AG09309 (cell line): ENCODE measurements at regions not wholly inside any gene's neighbourhood (a gene's known extent, or its start where the extent isn't known, plus 50 kb on each side); places are given as distances from the start of the nearest gene placed in this dataset.

Experiments used
- DNase-seq: peaks from one replicate; pipeline ENCODE4 v3.0.0-alpha.2; 2010; ENCODE audit warnings: low read depth
- H3K4me3 ChIP-seq: 2 replicates; pipeline ENCODE4 v1.5.1; 2011; ENCODE audit warnings: mild to moderate bottlenecking, low read depth, low read length, moderate library complexity; ENCODE audit not compliant: control insufficient read depth
- TF ChIP-seq, protein P1 (sequence below): IDR thresholded peaks from 2 replicates; pipeline ENCODE4 v1.5.1; 2011; ENCODE audit warnings: mild to moderate bottlenecking, low read depth, low read length, inconsistent platforms; ENCODE audit not compliant: insufficient read depth, control insufficient read depth; ENCODE audit errors: missing control alignments

DNA sequence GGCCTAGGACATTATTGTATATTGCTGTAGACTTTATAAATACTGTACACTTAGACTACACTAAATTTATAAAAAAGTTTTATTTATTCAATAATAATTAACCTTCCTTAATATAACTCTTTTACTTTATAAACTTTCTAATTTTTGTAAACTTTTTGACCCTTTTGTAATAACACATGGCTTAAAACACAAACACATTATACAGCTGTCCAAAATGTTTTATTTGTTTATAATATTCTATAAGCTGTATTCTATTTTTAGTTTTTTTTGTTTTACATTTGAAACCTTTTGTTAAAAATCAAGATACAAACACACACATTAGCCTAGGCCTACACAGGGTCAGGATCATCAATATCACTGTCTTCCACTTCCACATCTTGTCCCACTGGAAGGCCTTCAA, 190.0 kb downstream of the BMP4 start:
- TF ChIP-seq, protein P1, sequence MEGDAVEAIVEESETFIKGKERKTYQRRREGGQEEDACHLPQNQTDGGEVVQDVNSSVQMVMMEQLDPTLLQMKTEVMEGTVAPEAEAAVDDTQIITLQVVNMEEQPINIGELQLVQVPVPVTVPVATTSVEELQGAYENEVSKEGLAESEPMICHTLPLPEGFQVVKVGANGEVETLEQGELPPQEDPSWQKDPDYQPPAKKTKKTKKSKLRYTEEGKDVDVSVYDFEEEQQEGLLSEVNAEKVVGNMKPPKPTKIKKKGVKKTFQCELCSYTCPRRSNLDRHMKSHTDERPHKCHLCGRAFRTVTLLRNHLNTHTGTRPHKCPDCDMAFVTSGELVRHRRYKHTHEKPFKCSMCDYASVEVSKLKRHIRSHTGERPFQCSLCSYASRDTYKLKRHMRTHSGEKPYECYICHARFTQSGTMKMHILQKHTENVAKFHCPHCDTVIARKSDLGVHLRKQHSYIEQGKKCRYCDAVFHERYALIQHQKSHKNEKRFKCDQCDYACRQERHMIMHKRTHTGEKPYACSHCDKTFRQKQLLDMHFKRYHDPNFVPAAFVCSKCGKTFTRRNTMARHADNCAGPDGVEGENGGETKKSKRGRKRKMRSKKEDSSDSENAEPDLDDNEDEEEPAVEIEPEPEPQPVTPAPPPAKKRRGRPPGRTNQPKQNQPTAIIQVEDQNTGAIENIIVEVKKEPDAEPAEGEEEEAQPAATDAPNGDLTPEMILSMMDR: no peak
- H3K4me3 ChIP-seq: no peak overlapping the region
- DNase-seq: no peak

DNA sequence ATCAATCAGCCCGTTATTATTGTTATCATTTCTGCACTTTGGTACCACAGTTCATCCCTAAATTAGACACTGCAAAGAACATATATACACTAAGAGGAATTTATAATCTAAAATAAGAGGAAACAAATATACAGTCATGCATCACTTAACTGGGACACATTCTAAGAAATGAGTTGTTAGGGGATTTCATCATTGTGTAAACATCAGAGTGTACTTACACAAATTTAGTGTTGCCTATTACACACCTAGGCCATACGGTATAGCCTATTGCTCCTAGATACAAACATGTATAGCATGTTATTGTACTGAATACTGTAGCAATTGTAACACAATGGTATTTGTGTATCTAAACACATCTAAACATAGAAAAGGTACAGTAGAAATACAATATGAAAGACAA, 190.5 kb downstream of the BMP4 start:
- H3K4me3 ChIP-seq: no peak overlapping the region
- DNase-seq: no peak
- TF ChIP-seq, protein P1: no peak

DNA sequence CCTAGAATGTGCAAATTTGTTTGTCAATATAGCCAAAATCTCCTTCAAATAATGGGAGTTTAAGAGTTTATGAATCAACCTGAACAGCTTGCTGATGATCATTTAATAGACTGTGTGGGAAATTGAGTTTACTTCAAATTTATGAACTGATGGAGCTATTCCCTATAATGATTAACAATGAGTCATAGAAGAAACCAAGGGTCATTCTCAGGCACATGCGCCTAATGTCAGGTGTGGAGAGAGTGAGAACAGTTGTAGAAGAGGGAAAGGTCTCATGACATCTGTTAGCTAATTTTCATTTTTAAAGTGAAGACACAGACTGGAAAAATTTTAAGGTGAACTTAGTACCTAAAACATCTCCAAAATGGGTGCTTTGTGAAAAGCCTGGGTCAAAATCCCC, 191.8 kb downstream of the BMP4 start:
- no peak for DNase-seq
- H3K4me3 ChIP-seq: no peak overlapping the region
- TF ChIP-seq, protein P1: no peak

DNA sequence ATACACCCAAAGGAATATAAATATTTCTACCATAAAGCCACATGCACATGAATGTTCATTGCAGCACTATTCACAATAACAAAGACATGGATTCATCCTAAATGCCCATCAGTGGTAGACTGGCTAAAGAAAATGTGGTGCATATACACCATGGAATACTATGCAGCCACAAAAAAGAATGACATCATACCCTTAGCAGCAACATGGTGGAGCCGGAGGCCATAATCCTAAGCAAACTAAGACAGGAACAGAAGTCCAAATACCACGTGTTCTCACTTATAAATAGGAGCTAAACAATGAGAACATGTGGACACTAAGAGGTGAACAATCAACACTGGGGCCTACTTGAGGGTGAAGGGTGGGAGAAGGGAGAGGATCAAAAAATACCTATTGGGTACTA, 198.5 kb downstream of the BMP4 start:
- TF ChIP-seq, protein P1: no peak
- DNase-seq: no peak
- no peak overlapping the region for H3K4me3 ChIP-seq

DNA sequence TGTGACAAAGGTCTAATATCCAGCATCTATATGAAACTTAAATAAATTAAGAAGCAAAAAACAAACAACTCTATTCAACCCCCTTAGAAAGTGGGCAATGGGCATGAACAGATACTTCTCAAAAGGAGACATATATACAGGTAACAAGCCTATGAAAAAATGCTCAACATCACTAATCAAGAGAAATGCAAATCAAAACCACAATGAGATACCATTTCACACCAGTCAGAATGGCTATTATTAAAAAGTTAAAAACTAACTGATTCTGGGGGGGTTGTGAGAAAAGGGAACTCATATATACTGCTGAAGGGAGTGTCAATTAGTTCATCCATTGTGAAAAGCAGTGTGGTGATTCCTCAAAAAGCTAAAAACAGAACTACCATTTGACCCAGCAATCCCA, 198.9 kb downstream of the BMP4 start:
- DNase-seq: no peak
- TF ChIP-seq, protein P1: no peak
- H3K4me3 ChIP-seq: no peak overlapping the region

DNA sequence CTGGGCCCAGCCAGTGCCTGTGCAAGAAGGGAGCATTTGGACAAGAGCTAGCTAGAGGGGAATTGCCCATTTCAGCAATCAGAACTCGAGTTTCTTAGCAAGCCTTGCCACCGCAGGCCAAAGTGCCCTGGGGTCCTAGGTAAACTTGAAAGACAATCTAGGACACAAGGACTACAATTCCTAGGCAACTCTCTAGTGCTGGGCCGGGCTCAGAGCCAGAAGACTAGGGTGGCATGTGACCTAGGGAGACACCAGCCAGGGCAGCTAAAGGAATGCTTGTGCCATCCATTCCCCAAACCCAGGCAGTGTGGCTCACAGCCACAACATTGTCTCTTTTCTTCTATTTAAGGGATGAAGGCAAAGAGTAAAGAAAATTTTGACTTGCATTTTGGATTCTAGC, 205.0 kb downstream of the BMP4 start:
- no peak for DNase-seq
- H3K4me3 ChIP-seq: no peak overlapping the region
- TF ChIP-seq, protein P1: no peak

DNA sequence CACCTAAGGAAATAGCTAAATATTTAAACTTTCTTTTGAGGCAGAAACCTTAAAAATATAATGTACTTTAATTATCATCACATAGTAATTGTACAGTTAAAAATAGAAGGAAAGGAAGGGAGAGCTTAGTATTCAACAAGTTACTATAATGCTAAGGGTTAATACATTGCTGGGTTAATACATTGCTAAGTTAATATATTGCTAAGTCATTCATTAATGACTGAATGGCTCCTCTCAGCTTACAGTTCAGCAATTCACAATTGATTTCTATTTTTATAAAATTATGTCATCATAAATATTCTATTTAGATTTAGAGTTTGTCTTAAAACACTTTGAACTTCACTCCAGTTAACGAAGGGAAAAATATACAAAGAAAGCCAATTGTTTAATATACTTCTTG, 207.9 kb downstream of the BMP4 start:
- TF ChIP-seq, protein P1: no peak
- no peak for DNase-seq
- no peak overlapping the region for H3K4me3 ChIP-seq
